Mesenchymal stem cell (in vitro differentiated cells and primary cell): ENCODE measurements at regions not wholly inside any gene's neighbourhood (a gene's known extent, or its start where the extent isn't known, plus 50 kb on each side); places are given as distances from the start of the nearest gene placed in this dataset.
A peak's percentile ranks its signal among the peaks of the same experiment; 100 is the strongest.

Experiments
- DNase-seq: peaks from one replicate; pipeline ENCODE4 v3.0.0-alpha.2; 2013
- H2AFZ ChIP-seq: one replicate; pipeline ENCODE4 v1.6.1; 2013; ENCODE audit warnings: low read depth, mild to moderate bottlenecking, control low read depth, inconsistent platforms, low read length, moderate library complexity
- H2AK5ac ChIP-seq: 2 replicates; pipeline ENCODE4 v1.6.1; 2013; ENCODE audit warnings: low read length, moderate library complexity, mild to moderate bottlenecking, inconsistent platforms; ENCODE audit not compliant: severe bottlenecking
- H2BK120ac ChIP-seq: one replicate; pipeline ENCODE4 v1.6.1; 2013; ENCODE audit warnings: low read depth, mild to moderate bottlenecking, inconsistent platforms, low read length, moderate library complexity
- H2BK12ac ChIP-seq, 2 experiments: one replicate each; pipeline ENCODE4 v1.6.1; 2013; ENCODE audit warnings: inconsistent platforms in 2 of 2, low read length in 2 of 2, mild to moderate bottlenecking in 2 of 2, moderate library complexity in 2 of 2, control low read depth in 1 of 2
- H2BK15ac ChIP-seq: one replicate; pipeline ENCODE4 v1.6.1; 2013; ENCODE audit warnings: mild to moderate bottlenecking, low read depth, inconsistent platforms; ENCODE audit not compliant: poor library complexity, severe bottlenecking
- H2BK5ac ChIP-seq: 2 replicates; pipeline ENCODE4 v1.6.1; 2013; ENCODE audit warnings: low read depth, mild to moderate bottlenecking, low read length, control low read depth, inconsistent platforms; ENCODE audit not compliant: poor library complexity, severe bottlenecking
- H3K14ac ChIP-seq, 2 experiments: one replicate each; pipeline ENCODE4 v1.6.1; 2013; ENCODE audit warnings: inconsistent platforms in 2 of 2, low read length in 2 of 2, control low read depth in 1 of 2, mild to moderate bottlenecking in 1 of 2, moderate library complexity in 1 of 2
- H3K18ac ChIP-seq, 2 experiments: one replicate each; pipeline ENCODE4 v1.6.1; 2013; ENCODE audit warnings: inconsistent platforms in 2 of 2, low read length in 2 of 2, control low read depth in 1 of 2, low read depth in 1 of 2, mild to moderate bottlenecking in 1 of 2
- H3K23ac ChIP-seq, 2 experiments: one replicate each; pipeline ENCODE4 v1.6.1; 2013; ENCODE audit warnings: inconsistent platforms in 2 of 2, low read length in 2 of 2, mild to moderate bottlenecking in 2 of 2, moderate library complexity in 2 of 2, control low read depth in 1 of 2
- H3K27ac ChIP-seq: 2 replicates; pipeline ENCODE4 v1.5.1; 2013; ENCODE audit warnings: mild to moderate bottlenecking, moderate library complexity, low read length, control low read depth, inconsistent platforms; ENCODE audit not compliant: poor library complexity, severe bottlenecking
- H3K27me3 ChIP-seq, 2 experiments: 2 replicates each; pipeline versions ENCODE4 v1.6.1 to v1.7.0; 2013; ENCODE audit warnings: low read length in 2 of 2, mild to moderate bottlenecking in 2 of 2, moderate library complexity in 2 of 2, control low read depth in 1 of 2, inconsistent platforms in 1 of 2; ENCODE audit not compliant: control insufficient read depth in 1 of 2, insufficient read depth in 1 of 2
- H3K36me3 ChIP-seq, 2 experiments: 2 replicates each; pipeline versions ENCODE4 v1.6.1 to v1.7.0; 2013; ENCODE audit warnings: low read length in 2 of 2, control low read depth in 1 of 2, inconsistent platforms in 1 of 2, low read depth in 1 of 2, mild to moderate bottlenecking in 1 of 2; ENCODE audit not compliant: insufficient read depth in 2 of 2, control insufficient read depth in 1 of 2
- H3K4ac ChIP-seq, 2 experiments: one replicate each; pipeline ENCODE4 v1.6.1; 2013; ENCODE audit warnings: inconsistent platforms in 2 of 2, low read length in 2 of 2, mild to moderate bottlenecking in 2 of 2, moderate library complexity in 2 of 2, control low read depth in 1 of 2, low read depth in 1 of 2
- H3K4me1 ChIP-seq: 2 replicates; pipeline ENCODE4 v1.6.1; 2013; ENCODE audit warnings: low read depth, low read length, control low read depth; ENCODE audit not compliant: control insufficient read depth, insufficient read depth
- H3K4me2 ChIP-seq: 2 replicates; pipeline ENCODE4 v1.6.1; 2013; ENCODE audit warnings: low read length, mild to moderate bottlenecking, inconsistent platforms; ENCODE audit not compliant: poor library complexity, severe bottlenecking
- H3K4me3 ChIP-seq, 2 experiments: 2 replicates each; pipeline versions ENCODE4 v1.5.1 to v1.7.0; 2013; ENCODE audit warnings: low read length in 2 of 2, mild to moderate bottlenecking in 2 of 2, control low read depth in 1 of 2, low read depth in 1 of 2; ENCODE audit not compliant: insufficient read depth in 1 of 2
- H3K79me1 ChIP-seq: replicated peaks from 2 replicates; pipeline ENCODE4 v1.6.1; 2013; ENCODE audit warnings: mild to moderate bottlenecking, control low read depth, low read length, inconsistent platforms; ENCODE audit not compliant: poor library complexity, severe bottlenecking
- H3K9ac ChIP-seq: 2 replicates; pipeline ENCODE4 v1.7.0; 2013; ENCODE audit warnings: mild to moderate bottlenecking, low read length, moderate library complexity
- H3K9me3 ChIP-seq: 2 replicates; pipeline ENCODE4 v1.7.0; 2013; ENCODE audit warnings: mild to moderate bottlenecking, low read length; ENCODE audit not compliant: control insufficient read depth
- H4K8ac ChIP-seq: one replicate; pipeline ENCODE4 v1.6.1; 2013; ENCODE audit warnings: inconsistent platforms, mild to moderate bottlenecking, low read length, moderate library complexity
- H4K91ac ChIP-seq: one replicate; pipeline ENCODE4 v1.6.1; 2013; ENCODE audit warnings: mild to moderate bottlenecking, low read length, inconsistent platforms
- WGBS: methylation state at CpG from one replicate; pipeline ENCODE4 v1.1.7; 2013; ENCODE audit warnings: mixed read lengths; 5-methylcytosine and 5-hydroxymethylcytosine counted together

GRCh38 chr2:150127346-150127990 is 360.0 kb downstream of the RND3 start:
- DNase-seq: peak; percentile 40
- Histone ChIP-seq H2BK5ac (peak overlapping the region; percentile 74), H3K14ac (no peak overlapping the region), H3K9ac (peak overlapping the region; percentile 17), H3K79me1 (no peaks in the 10 kb centered on the region), H2BK120ac (peak overlapping the region; percentile 27), H2BK12ac (peak overlapping the region; percentile 46 to 76), H3K4me1 (peaks cover 18% of the 10 kb centered on the region), H2AFZ (no peak overlapping the region), H3K36me3 (no peaks in the 10 kb centered on the region), H3K23ac (no peak overlapping the region), H3K18ac (peak overlapping the region; percentile 8 to 53), H3K4ac (peak overlapping the region in 1 of 2 experiments; percentile 73), H4K8ac (no peak overlapping the region), H2BK15ac (peak overlapping the region; percentile 26), H3K27ac (peak overlapping the region; percentile 67), H3K4me2 (no peak overlapping the region), H4K91ac (peak overlapping the region; percentile 52), H2AK5ac (peak overlapping the region; percentile 97), H3K27me3 (no peaks in the 10 kb centered on the region), H3K9me3 (no peaks in the 10 kb centered on the region), H3K4me3 (no peak overlapping the region)
- 65% methylated on average over 6 of the region's 6 CpGs for WGBS

DNA sequence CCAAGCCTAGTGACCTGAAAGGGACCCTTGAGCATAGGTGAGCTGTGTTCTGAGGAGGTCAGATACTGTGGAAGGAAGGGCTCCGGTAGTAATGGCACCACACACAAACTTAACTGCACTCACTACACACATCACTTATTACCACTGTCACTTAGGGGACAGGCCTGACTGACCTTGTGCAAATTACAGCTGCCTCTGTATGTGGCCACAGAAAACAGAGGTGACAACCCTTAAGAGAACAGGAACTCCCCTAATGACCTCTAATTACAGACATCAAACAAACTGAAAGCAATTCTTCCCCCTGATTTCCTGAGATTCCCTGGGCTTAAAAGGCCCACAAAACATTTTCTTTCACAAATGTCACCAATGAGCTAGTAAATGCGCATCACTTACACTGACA is 360.6 kb downstream of the RND3 start:
- H2AFZ ChIP-seq: no peak overlapping the region
- no peak overlapping the region for H2BK120ac ChIP-seq
- H2BK5ac ChIP-seq: no peak overlapping the region
- H3K36me3 ChIP-seq: no peaks in the 10 kb centered on the region
- no peak overlapping the region for H4K91ac ChIP-seq
- no peak overlapping the region for H3K4me2 ChIP-seq
- no peak overlapping the region for H3K23ac ChIP-seq
- H3K9me3 ChIP-seq: no peaks in the 10 kb centered on the region
- H3K4me3 ChIP-seq: no peak overlapping the region
- peak overlapping the region; percentile 10 for H3K27ac ChIP-seq
- no peak for DNase-seq
- H3K27me3 ChIP-seq: no peaks in the 10 kb centered on the region
- WGBS: 25% methylated on average over 1 of the region's 2 CpGs
- H4K8ac ChIP-seq: no peak overlapping the region
- H3K18ac ChIP-seq: peak overlapping the region; percentile 65 to 71
- no peak overlapping the region for H2BK15ac ChIP-seq
- no peak overlapping the region for H3K14ac ChIP-seq
- H3K4ac ChIP-seq: peak overlapping the region in 1 of 2 experiments; percentile 9
- H2BK12ac ChIP-seq: peak overlapping the region in 1 of 2 experiments; percentile 61
- no peaks in the 10 kb centered on the region for H3K79me1 ChIP-seq
- H3K9ac ChIP-seq: peak overlapping the region; percentile 19
- H3K4me1 ChIP-seq: peaks cover 20% of the 10 kb centered on the region
- H2AK5ac ChIP-seq: peak overlapping the region; percentile 79

- H2BK120ac ChIP-seq: no peak overlapping the region
- peak overlapping the region; percentile 68 for H3K9ac ChIP-seq
- no peak overlapping the region for H2BK15ac ChIP-seq
- no peak overlapping the region for H2BK5ac ChIP-seq
- H3K4me1 ChIP-seq: peaks cover 20% of the 10 kb centered on the region
- H3K27me3 ChIP-seq: no peaks in the 10 kb centered on the region
- H2AFZ ChIP-seq: no peak overlapping the region
- DNase-seq: peak; percentile 58
- no peak overlapping the region for H3K4ac ChIP-seq
- no peaks in the 10 kb centered on the region for H3K9me3 ChIP-seq
- H3K23ac ChIP-seq: no peak overlapping the region
- no peak overlapping the region for H3K18ac ChIP-seq
- no peak overlapping the region for H3K4me3 ChIP-seq
- H3K79me1 ChIP-seq: no peaks in the 10 kb centered on the region
- peak overlapping the region in 1 of 2 experiments; percentile 61 for H2BK12ac ChIP-seq
- no peaks in the 10 kb centered on the region for H3K36me3 ChIP-seq
- H4K91ac ChIP-seq: no peak overlapping the region
- no peak overlapping the region for H3K4me2 ChIP-seq
- H2AK5ac ChIP-seq: peak overlapping the region; percentile 79
- WGBS: 28% methylated on average over 7 of the region's 7 CpGs
- H3K27ac ChIP-seq: peak overlapping the region; percentile 72
- no peak overlapping the region for H4K8ac ChIP-seq
- no peak overlapping the region for H3K14ac ChIP-seq
These were observed 361.2 kb downstream of the RND3 start for GRCh38 chr2:150126143-150126740.

GRCh38 chr2:150125708-150126107 is 361.8 kb downstream of the RND3 start:
- Histone ChIP-seq H3K18ac (peak overlapping the region; percentile 31 to 90), H3K9ac (peak overlapping the region; percentile 68), H3K23ac (no peak overlapping the region), H2BK120ac (peak overlapping the region; percentile 4), H2AFZ (no peak overlapping the region), H3K27me3 (no peaks in the 10 kb centered on the region), H3K36me3 (no peaks in the 10 kb centered on the region), H2BK5ac (peak overlapping the region; percentile 87), H3K4ac (peak overlapping the region in 1 of 2 experiments; percentile 40), H4K8ac (no peak overlapping the region), H4K91ac (no peak overlapping the region), H3K9me3 (no peaks in the 10 kb centered on the region), H2BK15ac (no peak overlapping the region), H3K4me2 (peak overlapping the region; percentile 10), H3K79me1 (no peaks in the 10 kb centered on the region), H3K4me3 (peak overlapping the region in 1 of 2 experiments; percentile 39), H2BK12ac (peak overlapping the region in 1 of 2 experiments; percentile 91), H3K14ac (no peak overlapping the region), H3K27ac (peak overlapping the region; percentile 94), H2AK5ac (peak overlapping the region; percentile 47), H3K4me1 (peaks cover 20% of the 10 kb centered on the region)
- 12% methylated on average over 6 of the region's 9 CpGs for WGBS
- DNase-seq: peak; percentile 76
